IMR-90 (cell line): ENCODE measurements at regions not wholly inside any gene's neighbourhood (a gene's known extent, or its start where the extent isn't known, plus 50 kb on each side); places are given as distances from the start of the nearest gene placed in this dataset.

ENCODE experiments used
- ATAC-seq: fragments of 200-7000 bp; cut with Tn5 transposase; 2 replicates; pipeline ENCODE4 v1.9.1; 2020; ENCODE audit warnings: low read depth, mild to moderate bottlenecking, moderate library complexity
- BruUV-seq: library from RNA; stranded (reverse); fragments of 400-500 nt; replicated peaks from 2 replicates; lab custom pipeline; 2021; lab: Mats Ljungman, UMichigan
- CTCF ChIA-PET: fragments of 300-600 bp; formaldehyde crosslinking; extraction: SDS; loops from one replicate; lab custom pipeline; 2021; ENCODE audit warnings: antibody characterized with exemption; lab: Yijun Ruan, JAX
- POLR2A ChIA-PET: fragments of 300-600 bp; sonication (Branson Sonifier 250); formaldehyde crosslinking; loops from one replicate; lab custom pipeline; 2022; ENCODE audit warnings: antibody characterized with exemption; ENCODE audit not compliant: unreplicated experiment; lab: Charles Lee
- DNase-seq: peaks from one replicate; pipeline ENCODE4 v3.0.0; 2013
- H2AFZ ChIP-seq: replicated peaks from 2 replicates; pipeline ENCODE3; 2013; ENCODE audit warnings: low read length, mild to moderate bottlenecking; ENCODE audit not compliant: poor library complexity
- H2AK5ac ChIP-seq: 2 replicates; pipeline ENCODE4 v1.6.1; 2013; ENCODE audit warnings: low read depth, low read length, inconsistent platforms
- H2AK9ac ChIP-seq: replicated peaks from 2 replicates; pipeline ENCODE3; 2013; ENCODE audit warnings: mild to moderate bottlenecking, low read depth, low read length, moderate library complexity; ENCODE audit not compliant: poor library complexity
- H2BK120ac ChIP-seq: 2 replicates; pipeline ENCODE4 v1.6.1; 2013; ENCODE audit warnings: low read depth, low read length, inconsistent platforms
- H2BK15ac ChIP-seq: 3 replicates; pipeline ENCODE4 v1.6.1; 2013; ENCODE audit warnings: low read depth, low read length, inconsistent platforms
- H2BK20ac ChIP-seq: 2 replicates; pipeline ENCODE4 v1.6.1; 2013; ENCODE audit warnings: low read depth, mild to moderate bottlenecking, inconsistent platforms, low read length, moderate library complexity
- H2BK5ac ChIP-seq: 2 replicates; pipeline ENCODE4 v1.6.1; 2013; ENCODE audit warnings: mild to moderate bottlenecking, low read depth, low read length, inconsistent platforms; ENCODE audit not compliant: poor library complexity, severe bottlenecking
- H3K14ac ChIP-seq: replicated peaks from 2 replicates; pipeline ENCODE4 v1.6.1; 2013; ENCODE audit warnings: low read depth, low read length, inconsistent platforms
- H3K18ac ChIP-seq: 2 replicates; pipeline ENCODE4 v1.6.1; 2013; ENCODE audit warnings: low read depth, low read length, control low read depth
- H3K23ac ChIP-seq: 2 replicates; pipeline ENCODE4 v1.6.1; 2013; ENCODE audit warnings: low read depth, low read length, inconsistent platforms
- H3K27ac ChIP-seq: 2 replicates; pipeline ENCODE4 v1.5.1; 2013; ENCODE audit warnings: mild to moderate bottlenecking, control low read depth, low read length; ENCODE audit not compliant: insufficient read depth
- H3K27me3 ChIP-seq: 2 replicates; pipeline ENCODE4 v1.6.1; 2013; ENCODE audit warnings: low read length; ENCODE audit not compliant: control insufficient read depth, insufficient read depth
- H3K36me3 ChIP-seq: 2 replicates; pipeline ENCODE4 v1.6.1; 2013; ENCODE audit warnings: low read length, mixed read lengths; ENCODE audit not compliant: control insufficient read depth, insufficient read depth
- H3K4ac ChIP-seq: 2 replicates; pipeline ENCODE4 v1.6.1; 2013; ENCODE audit warnings: low read depth, low read length, inconsistent platforms
- H3K4me1 ChIP-seq: 2 replicates; pipeline ENCODE4 v1.6.1; 2013; ENCODE audit warnings: low read length, mixed read lengths; ENCODE audit not compliant: control insufficient read depth, insufficient read depth
- H3K4me2 ChIP-seq: 2 replicates; pipeline ENCODE4 v1.6.1; 2013; ENCODE audit warnings: low read depth, mild to moderate bottlenecking, control low read depth, low read length, moderate library complexity
- H3K4me3 ChIP-seq: 2 replicates; pipeline ENCODE4 v1.5.1; 2013; ENCODE audit warnings: low read depth, mild to moderate bottlenecking, control low read depth, low read length, moderate library complexity; ENCODE audit not compliant: insufficient read depth
- H3K56ac ChIP-seq: 2 replicates; pipeline ENCODE4 v1.6.1; 2013; ENCODE audit warnings: low read length, inconsistent platforms; ENCODE audit not compliant: insufficient read depth; ENCODE audit errors: extremely low read depth
- H3K79me1 ChIP-seq, 2 experiments: 2 replicates each; pipeline ENCODE4 v1.6.1; 2013; ENCODE audit warnings: low read length in 2 of 2, inconsistent platforms in 1 of 2, low read depth in 1 of 2
- H3K9ac ChIP-seq: 2 replicates; pipeline ENCODE4 v1.6.1; 2013; ENCODE audit warnings: low read depth, low read length, control low read depth
- H3K9me1 ChIP-seq: 2 replicates; pipeline ENCODE4 v1.6.1; 2013; ENCODE audit warnings: low read length, inconsistent platforms; ENCODE audit not compliant: insufficient read depth
- H3K9me3 ChIP-seq: 2 replicates; pipeline ENCODE4 v1.6.1; 2013; ENCODE audit warnings: low read length; ENCODE audit not compliant: control insufficient read depth, insufficient read depth
- H4K20me1 ChIP-seq: 2 replicates; pipeline ENCODE4 v1.6.1; 2013; ENCODE audit warnings: low read length, inconsistent platforms; ENCODE audit not compliant: insufficient read depth
- H4K5ac ChIP-seq: 2 replicates; pipeline ENCODE4 v1.6.1; 2013; ENCODE audit warnings: mild to moderate bottlenecking, low read depth, low read length, control low read depth
- H4K8ac ChIP-seq, 2 experiments: 2 replicates each; pipeline ENCODE4 v1.6.1; 2013; ENCODE audit warnings: low read depth in 2 of 2, low read length in 2 of 2, control low read depth in 1 of 2, inconsistent platforms in 1 of 2
- H4K91ac ChIP-seq: 2 replicates; pipeline ENCODE4 v1.6.1; 2013; ENCODE audit warnings: low read depth, low read length, inconsistent platforms; ENCODE audit not compliant: insufficient read depth
- BHLHE40 ChIP-seq: fragments of 150-350 bp; IDR thresholded peaks from 2 replicates; pipeline ENCODE4 v1.6.1; 2016; ENCODE audit warnings: mild to moderate bottlenecking, low read depth, low read length
- CTCF ChIP-seq: conservative IDR thresholded peaks from 2 replicates; pipeline ENCODE4 v1.5.1; 2012; ENCODE audit warnings: mild to moderate bottlenecking, low read depth, low read length, improper control_type of control experiment
- NFE2L2 ChIP-seq: fragments of 150-350 bp; IDR thresholded peaks from 2 replicates; pipeline ENCODE4 v1.6.1; 2016; ENCODE audit warnings: low read depth, mild to moderate bottlenecking, low read length
- RAD21 ChIP-seq: IDR thresholded peaks from 2 replicates; pipeline ENCODE4 v1.6.1; 2012; ENCODE audit warnings: low read length, improper control_type of control experiment
- SMC3 ChIP-seq: fragments of 150-350 bp; IDR thresholded peaks from 2 replicates; pipeline ENCODE4 v1.6.1; 2016; ENCODE audit warnings: low read depth, mild to moderate bottlenecking, antibody characterized with exemption, low read length, moderate library complexity
- USF2 ChIP-seq: fragments of 150-350 bp; IDR thresholded peaks from 2 replicates; pipeline ENCODE4 v1.6.1; 2017; ENCODE audit warnings: mild to moderate bottlenecking, antibody characterized with exemption, low read length, low read depth
- WGBS, 2 experiments: methylation state at CpG; one replicate each; pipeline versions ENCODE4 v1.1.5 to v1.1.7; 2013; ENCODE audit warnings: missing lambda C conversion rate in 2 of 2; ENCODE audit not compliant: insufficient read length in 1 of 2; ENCODE audit errors: extremely low coverage in 2 of 2; 5-methylcytosine and 5-hydroxymethylcytosine counted together
- dilution Hi-C: fragments of 300-500 bp; cut with HindIII; formaldehyde crosslinking; loops from one replicate; pipeline ENCODE4 v1.14.3; 2018; ENCODE audit warnings: low sequenced_read_pairs; ENCODE audit not compliant: unreplicated experiment
- in situ Hi-C: fragments of 300-500 bp; cut with MboI; formaldehyde crosslinking; loops from 3 replicates; pipeline ENCODE4 v1.14.3; 2019; ENCODE audit warnings: low sequenced_read_pairs, inconsistent platforms, mixed read lengths
- intact Hi-C: fragments of 100-400 bp; cut with micrococcal nuclease; formaldehyde crosslinking; loops from 2 replicates; pipeline ENCODE4 v1.10.0; 2022

GRCh38 chr1:244231572-244232315 lies 180.7 kb downstream of the ZBTB18 start:
- POLR2A ChIA-PET = no interaction called here
- Histone ChIP-seq H4K20me1 (no peaks in the 10 kb centered on the region), H3K36me3 (no peaks in the 10 kb centered on the region), H3K4me2 (peak overlapping the region; percentile 46), H3K4ac (0 out of 2 replicates have a peak overlapping the region, but pooled peaks have one; percentile 8), H3K9me3 (no peaks in the 10 kb centered on the region), H2BK5ac (no peak overlapping the region), H3K4me3 (no peak overlapping the region), H3K27ac (no peak overlapping the region), H2BK20ac (no peak overlapping the region), H3K23ac (no peak overlapping the region), H2BK120ac (no peak overlapping the region), H2AK9ac (peak overlapping the region; percentile 13), H4K91ac (no peak overlapping the region; the same call in 1 of the 2 replicates), H3K56ac (no peak overlapping the region), H4K8ac (no peak overlapping the region), H3K9me1 (0 out of 2 replicates have a peak, but pooled peaks cover 5% of the 10 kb centered on the region), H3K79me1 (no peaks in the 10 kb centered on the region), H4K5ac (no peak overlapping the region), H3K4me1 (peaks cover 8% of the 10 kb centered on the region; the same call in 1 of the 2 replicates), H3K18ac (no peak overlapping the region), H3K27me3 (no peaks in the 10 kb centered on the region; the same call in 1 of the 2 replicates), H3K9ac (no peak overlapping the region), H2BK15ac (no peak overlapping the region), H2AFZ (peak overlapping the region; percentile 79), H2AK5ac (peak overlapping the region; percentile 15; the same call in 1 of the 2 replicates), H3K14ac (no peak overlapping the region)
- CTCF ChIA-PET = no interaction called here
- BruUV-seq = no TSS peak
- no peak for TF ChIP-seq SMC3
- no peak for TF ChIP-seq NFE2L2
- no peak for TF ChIP-seq USF2
- TF ChIP-seq RAD21 = no peak
- no peak for TF ChIP-seq CTCF
- no peak for TF ChIP-seq BHLHE40
- dilution Hi-C loops = no loop called here
- intact Hi-C loops = no loop called here
- WGBS, 2 experiments = 39% methylated on average over 11 of the region's 27 CpGs; no CpG with 5 or more reads in 1 of the 2 experiments
- in situ Hi-C loops = no loop called here
- ATAC-seq (peak; percentile 24), DNase-seq (peak; percentile 28)
